HCT116 (cell line): ENCODE measurements at regions not wholly inside any gene's neighbourhood (a gene's known extent, or its start where the extent isn't known, plus 50 kb on each side); places are given as distances from the start of the nearest gene placed in this dataset.
A peak's percentile ranks its signal among the peaks of the same experiment; 100 is the strongest.

Source experiments
- ATAC-seq: fragments of 200-7000 bp; cut with Tn5 transposase; 2 replicates; pipeline ENCODE4 v1.9.1; 2020; ENCODE audit warnings: mild to moderate bottlenecking, moderate library complexity
- BruUV-seq: library from RNA; stranded (reverse); fragments of 400-500 nt; replicated peaks from 2 replicates; lab custom pipeline; 2021; lab: Mats Ljungman, UMichigan
- CTCF ChIA-PET: fragments of 300-600 bp; sonication (Branson Sonifier 250); formaldehyde crosslinking; loops from one replicate; lab custom pipeline; 2021; ENCODE audit warnings: antibody characterized with exemption; lab: Charles Lee
- POLR2A ChIA-PET: fragments of 300-600, 350-600 bp; sonication (Branson Sonifier 250); formaldehyde crosslinking; loops from one replicate; lab custom pipeline; 2021; ENCODE audit warnings: antibody characterized with exemption; lab: Charles Lee
- RAD21 ChIA-PET, 2 experiments: fragments of 300-600 bp; sonication (Branson Sonifier 250); formaldehyde crosslinking; loops; one replicate each; lab custom pipeline; 2023; ENCODE audit warnings: low total read pairs in 2 of 2; ENCODE audit not compliant: uncharacterized antibody in 2 of 2, unreplicated experiment in 2 of 2, low non-redundant PET in 1 of 2; lab: Charles Lee
- DNase-seq: peaks from one replicate; pipeline ENCODE4 v3.0.0-alpha.2; 2010; ENCODE audit warnings: low read depth, low spot score
- H2AFZ ChIP-seq: fragments of 200-600 bp; shearing (Covaris generic), sonication (generic); 2 replicates; pipeline ENCODE4 v1.6.1; 2017; ENCODE audit warnings: low read depth, mixed run types, mixed read lengths, antibody characterized with exemption, low read length; ENCODE audit not compliant: poor library complexity, severe bottlenecking
- H3K27ac ChIP-seq: 2 replicates; pipeline ENCODE4 v1.5.1; 2012; ENCODE audit warnings: low read depth, low read length
- H3K27me3 ChIP-seq: fragments of 200-600 bp; sonication (generic); 2 replicates; pipeline ENCODE4 v1.6.1; 2016; ENCODE audit warnings: mixed run types, low read length, mixed read lengths; ENCODE audit not compliant: insufficient read depth
- H3K36me3 ChIP-seq, 2 experiments: fragments of 200-500 bp in 1 of 2; fragments of 200-600 bp in 1 of 2; sonication (Bioruptor generic) in 1 of 2; sonication (generic) in 1 of 2; 2 replicates each; pipeline versions ENCODE4 v1.5.1 to v1.6.1; 2014 to 2016; ENCODE audit warnings: low read length in 2 of 2, inconsistent platforms in 1 of 2, mixed read lengths in 1 of 2, mixed run types in 1 of 2; ENCODE audit not compliant: insufficient read depth in 2 of 2, control insufficient read depth in 1 of 2
- H3K4me1 ChIP-seq, 2 experiments: fragments of 200-600 bp in 1 of 2; sonication (generic) in 1 of 2; 2 replicates each; pipeline versions ENCODE4 v1.5.1 to v1.6.1; 2012 to 2017; ENCODE audit warnings: low read length in 2 of 2, inconsistent platforms in 1 of 2, mild to moderate bottlenecking in 1 of 2, mixed read lengths in 1 of 2, mixed run types in 1 of 2, moderate library complexity in 1 of 2; ENCODE audit not compliant: insufficient read depth in 2 of 2, control insufficient read depth in 1 of 2
- H3K4me2 ChIP-seq: fragments of 200-600 bp; sonication (generic); 2 replicates; pipeline ENCODE4 v1.6.1; 2017; ENCODE audit warnings: mixed run types, low read length, mixed read lengths
- H3K4me3 ChIP-seq, 2 experiments: fragments of 200-600 bp in 1 of 2; sonication (generic) in 1 of 2; replicated peaks in 1 of 2; 2 replicates each; pipeline ENCODE4 v1.5.1; 2011 to 2016; ENCODE audit warnings: low read length in 2 of 2, control low read depth in 1 of 2, low read depth in 1 of 2, mild to moderate bottlenecking in 1 of 2, mixed read lengths in 1 of 2, mixed run types in 1 of 2
- H3K79me2 ChIP-seq: fragments of 200-600 bp; sonication (generic); 2 replicates; pipeline ENCODE4 v1.6.1; 2017; ENCODE audit warnings: mild to moderate bottlenecking, mixed run types, low read length, moderate library complexity, mixed read lengths; ENCODE audit not compliant: insufficient read depth
- H3K9ac ChIP-seq: fragments of 200-600 bp; sonication (generic); 2 replicates; pipeline ENCODE4 v1.6.1; 2016; ENCODE audit warnings: low read length, mixed read lengths
- H3K9me2 ChIP-seq: fragments of 200-600 bp; sonication (generic), shearing (Covaris generic); 2 replicates; pipeline ENCODE4 v1.6.1; 2017; ENCODE audit warnings: mixed run types, mild to moderate bottlenecking, moderate library complexity; ENCODE audit not compliant: insufficient read depth
- H3K9me3 ChIP-seq, 2 experiments: fragments of 200-500 bp in 1 of 2; fragments of 200-600 bp in 1 of 2; sonication (Bioruptor generic) in 1 of 2; sonication (generic) in 1 of 2; 2 replicates each; pipeline ENCODE4 v1.6.1; 2014 to 2017; ENCODE audit warnings: low read length in 2 of 2, mixed read lengths in 2 of 2, inconsistent platforms in 1 of 2, low read depth in 1 of 2, mild to moderate bottlenecking in 1 of 2, mixed run types in 1 of 2, moderate library complexity in 1 of 2; ENCODE audit not compliant: control insufficient read depth in 1 of 2, insufficient read depth in 1 of 2
- H4K20me1 ChIP-seq: fragments of 200-600 bp; sonication (generic), shearing (Covaris generic); 2 replicates; pipeline ENCODE4 v1.6.1; 2017; ENCODE audit warnings: mixed run types, mild to moderate bottlenecking, moderate library complexity; ENCODE audit not compliant: insufficient read depth
- EGR1 ChIP-seq: IDR thresholded peaks from 2 replicates; pipeline ENCODE4 v1.6.1; 2012; ENCODE audit warnings: low read depth
- ELF1 ChIP-seq: IDR thresholded peaks from 2 replicates; pipeline ENCODE4 v1.6.1; 2012; ENCODE audit warnings: low read depth, borderline replicate concordance
- EZH2 ChIP-seq: fragments of 200-600 bp; sonication (generic); IDR thresholded peaks from 2 replicates; pipeline ENCODE4 v1.6.1; 2017; ENCODE audit warnings: antibody characterized with exemption, mixed run types
- EZH2phosphoT487 ChIP-seq: fragments of 200-600 bp; IDR thresholded peaks from 2 replicates; pipeline ENCODE4 v1.6.1; 2018; ENCODE audit warnings: antibody characterized with exemption, borderline replicate concordance
- POLR2A ChIP-seq: IDR thresholded peaks from 2 replicates; pipeline ENCODE4 v1.7.0; 2011; ENCODE audit warnings: borderline replicate concordance; ENCODE audit not compliant: insufficient read depth, insufficient read length; ENCODE audit errors: extremely low read depth
- POLR2AphosphoS5 ChIP-seq: IDR thresholded peaks from 2 replicates; pipeline ENCODE4 v1.6.1; 2011; ENCODE audit warnings: mild to moderate bottlenecking, low read depth, low read length, moderate library complexity
- RAD21 ChIP-seq: IDR thresholded peaks from 2 replicates; pipeline ENCODE4 v1.6.1; 2012; ENCODE audit warnings: low read depth, mild to moderate bottlenecking
- SP1 ChIP-seq: IDR thresholded peaks from 2 replicates; pipeline ENCODE4 v1.6.1; 2012; ENCODE audit warnings: low read depth
- SRF ChIP-seq: IDR thresholded peaks from 2 replicates; pipeline ENCODE4 v1.6.1; 2012; ENCODE audit warnings: low read depth
- YY1 ChIP-seq: IDR thresholded peaks from 2 replicates; pipeline ENCODE4 v1.6.1; 2011; ENCODE audit warnings: low read length, low read depth, moderate library complexity, mild to moderate bottlenecking; ENCODE audit not compliant: insufficient replicate concordance; ENCODE audit errors: extremely low read depth
- ZFX ChIP-seq: fragments of 450-650 bp; IDR thresholded peaks from 2 replicates; pipeline ENCODE4 v1.6.1; 2017
- ZNF274 ChIP-seq: fragments of 200-500 bp; sonication (Bioruptor generic); IDR thresholded peaks from 2 replicates; pipeline ENCODE4 v1.6.1; 2014; ENCODE audit warnings: mild to moderate bottlenecking, low read depth, low read length, inconsistent platforms
- intact Hi-C: fragments of 100-400 bp; cut with micrococcal nuclease; formaldehyde crosslinking; loops from 2 replicates; pipeline ENCODE4 v1.10.0; 2022
- TF ChIP-seq, protein P1 (sequence below): IDR thresholded peaks from 2 replicates; pipeline ENCODE4 v1.6.1; 2011; ENCODE audit warnings: mild to moderate bottlenecking, low read length, moderate library complexity; ENCODE audit not compliant: insufficient replicate concordance; ENCODE audit errors: extremely low read depth
- TF ChIP-seq, protein P2 (sequence below): IDR thresholded peaks from 2 replicates; pipeline ENCODE4 v1.6.1; 2012; ENCODE audit warnings: low read depth
- TF ChIP-seq, protein P3 (sequence below): IDR thresholded peaks from 2 replicates; pipeline ENCODE4 v1.6.1; 2012
- TF ChIP-seq, protein P4 (sequence below), 3 experiments: fragments of 200-600 bp in 1 of 3; sonication (generic) in 1 of 3; IDR thresholded peaks in 2 of 3; conservative IDR thresholded peaks in 1 of 3; 2 replicates each; pipeline ENCODE4 v1.5.1; 2012 to 2017; ENCODE audit warnings: low read depth in 2 of 3, low read length in 2 of 3, antibody characterized with exemption in 1 of 3, borderline replicate concordance in 1 of 3, control low read depth in 1 of 3, mild to moderate bottlenecking in 1 of 3, mixed read lengths in 1 of 3, mixed run types in 1 of 3, moderate library complexity in 1 of 3; ENCODE audit not compliant: insufficient read depth in 1 of 3

DNA sequence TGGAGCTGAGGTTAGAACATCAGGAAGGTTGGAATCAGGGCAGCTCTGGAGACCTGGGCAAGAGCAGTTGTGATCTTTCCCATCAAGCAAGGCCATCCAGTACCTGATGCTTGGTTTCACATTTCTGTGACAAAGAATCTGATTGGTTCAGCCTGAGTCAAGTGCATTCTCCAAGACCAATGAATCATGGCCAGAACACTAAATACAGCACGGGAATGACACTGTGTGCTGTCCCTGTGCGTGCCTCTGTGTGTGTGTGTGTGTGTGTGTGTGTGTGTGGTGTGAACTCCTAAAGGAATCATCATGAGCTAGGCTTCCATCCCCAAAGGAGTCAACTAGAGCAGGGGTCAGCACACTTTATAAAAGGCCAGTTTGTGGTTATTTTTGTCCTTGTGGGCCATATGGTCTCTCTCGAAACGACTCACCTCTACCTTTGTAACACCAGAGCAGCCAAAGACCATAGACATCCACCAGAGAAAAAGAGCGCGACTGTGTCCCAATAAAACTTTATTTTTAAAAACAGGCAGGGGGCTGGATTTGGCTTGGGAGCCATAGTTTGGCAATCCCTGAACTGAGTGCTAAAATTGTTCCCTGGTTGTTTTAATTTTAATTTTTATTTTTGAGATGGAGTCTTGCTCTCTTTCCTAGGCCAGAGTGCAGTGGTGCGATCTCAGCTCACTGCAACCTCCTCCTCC lies 99.7 kb downstream of the INHBB start:
- H3K4me1 ChIP-seq: peaks cover 10 to 25% of the 10 kb centered on the region in 2 experiments
- H3K9ac ChIP-seq: no peak overlapping the region
- H2AFZ ChIP-seq: no peak overlapping the region
- no peaks in the 10 kb centered on the region for H4K20me1 ChIP-seq
- H3K9me2 ChIP-seq: no peaks in the 10 kb centered on the region
- RAD21 ChIA-PET: no interaction called here
- ATAC-seq (no peak), DNase-seq (peak; percentile 49)
- CTCF ChIA-PET: no interaction called here
- H3K4me3 ChIP-seq: no peak overlapping the region
- no peaks in the 10 kb centered on the region for H3K36me3 ChIP-seq
- H3K4me2 ChIP-seq: no peak overlapping the region
- no TSS peak for BruUV-seq
- intact Hi-C loops: no loop called here
- H3K27me3 ChIP-seq: no peaks in the 10 kb centered on the region
- POLR2A ChIA-PET: no interaction called here
- no peak overlapping the region for H3K27ac ChIP-seq
- no peaks in the 10 kb centered on the region for H3K9me3 ChIP-seq
- no peaks in the 10 kb centered on the region for H3K79me2 ChIP-seq
- TF ChIP-seq, protein P1, sequence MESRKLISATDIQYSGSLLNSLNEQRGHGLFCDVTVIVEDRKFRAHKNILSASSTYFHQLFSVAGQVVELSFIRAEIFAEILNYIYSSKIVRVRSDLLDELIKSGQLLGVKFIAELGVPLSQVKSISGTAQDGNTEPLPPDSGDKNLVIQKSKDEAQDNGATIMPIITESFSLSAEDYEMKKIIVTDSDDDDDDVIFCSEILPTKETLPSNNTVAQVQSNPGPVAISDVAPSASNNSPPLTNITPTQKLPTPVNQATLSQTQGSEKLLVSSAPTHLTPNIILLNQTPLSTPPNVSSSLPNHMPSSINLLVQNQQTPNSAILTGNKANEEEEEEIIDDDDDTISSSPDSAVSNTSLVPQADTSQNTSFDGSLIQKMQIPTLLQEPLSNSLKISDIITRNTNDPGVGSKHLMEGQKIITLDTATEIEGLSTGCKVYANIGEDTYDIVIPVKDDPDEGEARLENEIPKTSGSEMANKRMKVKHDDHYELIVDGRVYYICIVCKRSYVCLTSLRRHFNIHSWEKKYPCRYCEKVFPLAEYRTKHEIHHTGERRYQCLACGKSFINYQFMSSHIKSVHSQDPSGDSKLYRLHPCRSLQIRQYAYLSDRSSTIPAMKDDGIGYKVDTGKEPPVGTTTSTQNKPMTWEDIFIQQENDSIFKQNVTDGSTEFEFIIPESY: no peak
- TF ChIP-seq SP1 (no peak), POLR2AphosphoS5 (no peak), POLR2A (no peak), EZH2phosphoT487 (no peak), ZFX (no peak), SRF (no peak), YY1 (no peak), EZH2 (no peak), ZNF274 (no peak), ELF1 (no peak), EGR1 (no peak), RAD21 (no peak)
- TF ChIP-seq, protein P2, sequence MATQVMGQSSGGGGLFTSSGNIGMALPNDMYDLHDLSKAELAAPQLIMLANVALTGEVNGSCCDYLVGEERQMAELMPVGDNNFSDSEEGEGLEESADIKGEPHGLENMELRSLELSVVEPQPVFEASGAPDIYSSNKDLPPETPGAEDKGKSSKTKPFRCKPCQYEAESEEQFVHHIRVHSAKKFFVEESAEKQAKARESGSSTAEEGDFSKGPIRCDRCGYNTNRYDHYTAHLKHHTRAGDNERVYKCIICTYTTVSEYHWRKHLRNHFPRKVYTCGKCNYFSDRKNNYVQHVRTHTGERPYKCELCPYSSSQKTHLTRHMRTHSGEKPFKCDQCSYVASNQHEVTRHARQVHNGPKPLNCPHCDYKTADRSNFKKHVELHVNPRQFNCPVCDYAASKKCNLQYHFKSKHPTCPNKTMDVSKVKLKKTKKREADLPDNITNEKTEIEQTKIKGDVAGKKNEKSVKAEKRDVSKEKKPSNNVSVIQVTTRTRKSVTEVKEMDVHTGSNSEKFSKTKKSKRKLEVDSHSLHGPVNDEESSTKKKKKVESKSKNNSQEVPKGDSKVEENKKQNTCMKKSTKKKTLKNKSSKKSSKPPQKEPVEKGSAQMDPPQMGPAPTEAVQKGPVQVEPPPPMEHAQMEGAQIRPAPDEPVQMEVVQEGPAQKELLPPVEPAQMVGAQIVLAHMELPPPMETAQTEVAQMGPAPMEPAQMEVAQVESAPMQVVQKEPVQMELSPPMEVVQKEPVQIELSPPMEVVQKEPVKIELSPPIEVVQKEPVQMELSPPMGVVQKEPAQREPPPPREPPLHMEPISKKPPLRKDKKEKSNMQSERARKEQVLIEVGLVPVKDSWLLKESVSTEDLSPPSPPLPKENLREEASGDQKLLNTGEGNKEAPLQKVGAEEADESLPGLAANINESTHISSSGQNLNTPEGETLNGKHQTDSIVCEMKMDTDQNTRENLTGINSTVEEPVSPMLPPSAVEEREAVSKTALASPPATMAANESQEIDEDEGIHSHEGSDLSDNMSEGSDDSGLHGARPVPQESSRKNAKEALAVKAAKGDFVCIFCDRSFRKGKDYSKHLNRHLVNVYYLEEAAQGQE: no peak
- TF ChIP-seq, protein P3, sequence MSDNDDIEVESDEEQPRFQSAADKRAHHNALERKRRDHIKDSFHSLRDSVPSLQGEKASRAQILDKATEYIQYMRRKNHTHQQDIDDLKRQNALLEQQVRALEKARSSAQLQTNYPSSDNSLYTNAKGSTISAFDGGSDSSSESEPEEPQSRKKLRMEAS: no peak
- TF ChIP-seq, protein P4, sequence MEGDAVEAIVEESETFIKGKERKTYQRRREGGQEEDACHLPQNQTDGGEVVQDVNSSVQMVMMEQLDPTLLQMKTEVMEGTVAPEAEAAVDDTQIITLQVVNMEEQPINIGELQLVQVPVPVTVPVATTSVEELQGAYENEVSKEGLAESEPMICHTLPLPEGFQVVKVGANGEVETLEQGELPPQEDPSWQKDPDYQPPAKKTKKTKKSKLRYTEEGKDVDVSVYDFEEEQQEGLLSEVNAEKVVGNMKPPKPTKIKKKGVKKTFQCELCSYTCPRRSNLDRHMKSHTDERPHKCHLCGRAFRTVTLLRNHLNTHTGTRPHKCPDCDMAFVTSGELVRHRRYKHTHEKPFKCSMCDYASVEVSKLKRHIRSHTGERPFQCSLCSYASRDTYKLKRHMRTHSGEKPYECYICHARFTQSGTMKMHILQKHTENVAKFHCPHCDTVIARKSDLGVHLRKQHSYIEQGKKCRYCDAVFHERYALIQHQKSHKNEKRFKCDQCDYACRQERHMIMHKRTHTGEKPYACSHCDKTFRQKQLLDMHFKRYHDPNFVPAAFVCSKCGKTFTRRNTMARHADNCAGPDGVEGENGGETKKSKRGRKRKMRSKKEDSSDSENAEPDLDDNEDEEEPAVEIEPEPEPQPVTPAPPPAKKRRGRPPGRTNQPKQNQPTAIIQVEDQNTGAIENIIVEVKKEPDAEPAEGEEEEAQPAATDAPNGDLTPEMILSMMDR (IDR thresholded peaks at IDR 0.05 in 2 of 3, conservative IDR thresholded peaks at IDR 0.05 in 1 of 3; ENCODE audit: borderline replicate concordance in 1 of 3, insufficient read depth in 1 of 3, low read depth in 2 of 3, low read length in 2 of 3): no peak
